ENCODE measurements at regions not wholly inside any gene's neighbourhood (a gene's known extent, or its start where the extent isn't known, plus 50 kb on each side); places are given as distances from the start of the nearest gene placed in this dataset.

- TF ChIP-seq CTCF (IDR thresholded peaks at IDR 0.05 in 4 of 5, conservative IDR thresholded peaks at IDR 0.05 in 1 of 5) (no peak), POLR2A (IDR thresholded peaks at IDR 0.05) (no peak)
Measured at GRCh38 chr21:35170244-35170643, 121.1 kb upstream of the RUNX1 start.
